Erythroblast (primary cell): ENCODE measurements at regions not wholly inside any gene's neighbourhood (a gene's known extent, or its start where the extent isn't known, plus 50 kb on each side); places are given as distances from the start of the nearest gene placed in this dataset.

Source experiments
- GATA1 ChIP-seq: IDR thresholded peaks from 2 replicates; pipeline ENCODE4 v1.6.1; 2011; ENCODE audit warnings: low read depth, mild to moderate bottlenecking, control low read depth, low read length, moderate library complexity
- POLR2A ChIP-seq: IDR thresholded peaks from 2 replicates; pipeline ENCODE4 v1.6.1; 2011; ENCODE audit warnings: mild to moderate bottlenecking, low read length

GRCh38 chr7:81638198-81638597, 131.6 kb downstream of the HGF start:
- TF ChIP-seq POLR2A (no peak), GATA1 (no peak)
